ENCODE measurements at regions not wholly inside any gene's neighbourhood (a gene's known extent, or its start where the extent isn't known, plus 50 kb on each side); places are given as distances from the start of the nearest gene placed in this dataset.

GRCh38 chr14:95381726-95382125, 62.0 kb upstream of the CLMN start:
- no peak for DNase-seq

- no peak for DNase-seq
These were observed 60.8 kb upstream of the CLMN start for GRCh38 chr14:95380350-95381042.

- no peak for DNase-seq
These were observed 59.9 kb upstream of the CLMN start for GRCh38 chr14:95379634-95380033.

- DNase-seq, result no peak
These were observed 55.9 kb upstream of the CLMN start for GRCh38 chr14:95375539-95376109.

- no peak for DNase-seq
These were observed 54.7 kb upstream of the CLMN start for GRCh38 chr14:95374239-95374997.

- no peak for DNase-seq
These were observed 50.4 kb upstream of the CLMN start for GRCh38 chr14:95370076-95370475.

All from effector CD4-positive, alpha-beta T cell (primary cell).